ENCODE measurements at regions not wholly inside any gene's neighbourhood (a gene's known extent, or its start where the extent isn't known, plus 50 kb on each side); places are given as distances from the start of the nearest gene placed in this dataset.

DNA sequence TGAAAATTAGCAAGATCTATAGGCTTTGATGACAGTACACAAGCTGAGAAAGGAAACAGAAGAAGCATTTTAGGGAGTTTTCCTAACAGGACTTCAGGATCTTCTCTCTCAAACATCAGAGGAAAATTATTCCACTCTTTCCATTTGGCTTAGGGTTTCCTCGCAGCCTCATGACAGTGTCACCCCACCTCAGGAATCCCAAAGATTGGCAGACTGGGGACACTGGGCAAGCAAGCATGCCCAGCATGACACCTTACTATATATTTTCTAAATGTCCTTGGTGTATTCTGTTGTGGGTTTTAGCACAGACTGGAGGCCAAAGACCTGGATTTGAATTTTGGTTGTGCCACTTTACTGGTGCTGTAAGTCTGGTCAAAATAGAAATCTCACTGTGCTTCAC lies 482.4 kb upstream of the SOX5 start:
- no TSS peak for BruUV-seq (replicated peaks)
- H3K4me3 Mint-ChIP-seq (ENCODE audit: low read depth, unreplicated experiment): no peak overlapping the region
- no peak overlapping the region for H3K27ac Mint-ChIP-seq (ENCODE audit: unreplicated experiment)
- intact Hi-C loops (cut with micrococcal nuclease; ENCODE audit: unreplicated experiment): no loop called here
- no peaks in the 10 kb centered on the region for H3K27me3 Mint-ChIP-seq (ENCODE audit: unreplicated experiment)
- H3K9me3 Mint-ChIP-seq (ENCODE audit: low read depth, unreplicated experiment): peaks cover 2% of the 10 kb centered on the region
- no peak for DNase-seq
- TF ChIP-seq, protein P1, sequence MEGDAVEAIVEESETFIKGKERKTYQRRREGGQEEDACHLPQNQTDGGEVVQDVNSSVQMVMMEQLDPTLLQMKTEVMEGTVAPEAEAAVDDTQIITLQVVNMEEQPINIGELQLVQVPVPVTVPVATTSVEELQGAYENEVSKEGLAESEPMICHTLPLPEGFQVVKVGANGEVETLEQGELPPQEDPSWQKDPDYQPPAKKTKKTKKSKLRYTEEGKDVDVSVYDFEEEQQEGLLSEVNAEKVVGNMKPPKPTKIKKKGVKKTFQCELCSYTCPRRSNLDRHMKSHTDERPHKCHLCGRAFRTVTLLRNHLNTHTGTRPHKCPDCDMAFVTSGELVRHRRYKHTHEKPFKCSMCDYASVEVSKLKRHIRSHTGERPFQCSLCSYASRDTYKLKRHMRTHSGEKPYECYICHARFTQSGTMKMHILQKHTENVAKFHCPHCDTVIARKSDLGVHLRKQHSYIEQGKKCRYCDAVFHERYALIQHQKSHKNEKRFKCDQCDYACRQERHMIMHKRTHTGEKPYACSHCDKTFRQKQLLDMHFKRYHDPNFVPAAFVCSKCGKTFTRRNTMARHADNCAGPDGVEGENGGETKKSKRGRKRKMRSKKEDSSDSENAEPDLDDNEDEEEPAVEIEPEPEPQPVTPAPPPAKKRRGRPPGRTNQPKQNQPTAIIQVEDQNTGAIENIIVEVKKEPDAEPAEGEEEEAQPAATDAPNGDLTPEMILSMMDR (IDR thresholded peaks at IDR 0.05; ENCODE audit: unreplicated experiment): no peak
- CTCF ChIA-PET: no interaction called here
- H3K4me1 Mint-ChIP-seq (ENCODE audit: low read depth, unreplicated experiment): no peaks in the 10 kb centered on the region
- H3K36me3 Mint-ChIP-seq (ENCODE audit: insufficient read depth, unreplicated experiment): no peaks in the 10 kb centered on the region

DNA sequence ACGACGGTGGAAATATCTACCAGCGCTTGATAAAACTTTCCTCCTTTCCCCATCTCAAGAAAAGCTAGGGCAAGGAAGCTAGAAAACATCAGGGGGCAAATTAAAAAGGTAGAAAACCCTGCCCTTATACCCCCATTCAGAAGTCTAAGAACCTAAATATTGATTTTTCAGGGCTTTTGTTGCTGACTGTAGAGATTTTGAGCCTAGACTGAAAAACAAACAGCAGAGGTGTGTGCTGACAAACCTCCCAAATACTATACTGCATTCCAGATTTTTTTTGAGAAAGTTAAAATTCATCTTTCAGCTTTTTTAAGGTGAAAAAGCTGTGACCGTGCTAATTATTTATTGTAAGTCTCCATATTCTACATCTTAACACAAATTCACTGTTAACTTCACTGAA lies 478.3 kb upstream of the SOX5 start:
- H3K27ac Mint-ChIP-seq (ENCODE audit: unreplicated experiment): no peak overlapping the region
- intact Hi-C loops (cut with micrococcal nuclease; ENCODE audit: unreplicated experiment): no loop called here

DNA sequence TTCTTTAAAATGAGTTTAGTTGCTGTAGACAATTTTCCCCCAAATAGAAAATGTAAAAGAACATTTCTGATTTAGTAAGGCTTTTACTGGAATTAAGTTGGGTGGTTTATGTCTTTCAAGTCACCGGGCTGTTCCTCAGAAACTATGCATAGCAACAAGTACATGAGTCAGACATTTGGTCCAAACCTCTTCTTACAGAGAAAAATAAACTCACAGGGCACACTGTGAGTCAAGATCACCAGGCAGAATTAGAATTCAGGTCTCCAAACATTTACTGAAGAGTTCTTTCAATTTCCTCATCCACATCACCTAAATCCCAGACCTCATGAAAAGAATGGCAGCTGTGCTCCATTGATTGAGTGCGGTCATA lies 476.1 kb upstream of the SOX5 start:
- H3K4me1 Mint-ChIP-seq (ENCODE audit: low read depth, unreplicated experiment): no peaks in the 10 kb centered on the region
- TF ChIP-seq, protein P1 (IDR thresholded peaks at IDR 0.05; ENCODE audit: unreplicated experiment): no peak
- no TSS peak for BruUV-seq (replicated peaks)
- H3K27me3 Mint-ChIP-seq (ENCODE audit: unreplicated experiment): no peaks in the 10 kb centered on the region
- CTCF ChIA-PET: no interaction called here
- H3K4me3 Mint-ChIP-seq (ENCODE audit: low read depth, unreplicated experiment): no peak overlapping the region
- H3K27ac Mint-ChIP-seq (ENCODE audit: unreplicated experiment): no peak overlapping the region
- H3K9me3 Mint-ChIP-seq (ENCODE audit: low read depth, unreplicated experiment): no peaks in the 10 kb centered on the region
- intact Hi-C loops (cut with micrococcal nuclease; ENCODE audit: unreplicated experiment): no loop called here
- no peaks in the 10 kb centered on the region for H3K36me3 Mint-ChIP-seq (ENCODE audit: insufficient read depth, unreplicated experiment)
- no peak for DNase-seq

More for the DNA sequence above, 478.3 kb upstream of the SOX5 start:
- no peaks in the 10 kb centered on the region for H3K9me3 Mint-ChIP-seq (ENCODE audit: low read depth, unreplicated experiment)
- CTCF ChIA-PET: no interaction called here
- H3K36me3 Mint-ChIP-seq (ENCODE audit: insufficient read depth, unreplicated experiment): no peaks in the 10 kb centered on the region
- TF ChIP-seq, protein P1 (IDR thresholded peaks at IDR 0.05; ENCODE audit: unreplicated experiment): no peak
- H3K27me3 Mint-ChIP-seq (ENCODE audit: unreplicated experiment): no peaks in the 10 kb centered on the region
- no TSS peak for BruUV-seq (replicated peaks)
- no peaks in the 10 kb centered on the region for H3K4me1 Mint-ChIP-seq (ENCODE audit: low read depth, unreplicated experiment)
- no peak for DNase-seq
- H3K4me3 Mint-ChIP-seq (ENCODE audit: low read depth, unreplicated experiment): no peak overlapping the region

DNA sequence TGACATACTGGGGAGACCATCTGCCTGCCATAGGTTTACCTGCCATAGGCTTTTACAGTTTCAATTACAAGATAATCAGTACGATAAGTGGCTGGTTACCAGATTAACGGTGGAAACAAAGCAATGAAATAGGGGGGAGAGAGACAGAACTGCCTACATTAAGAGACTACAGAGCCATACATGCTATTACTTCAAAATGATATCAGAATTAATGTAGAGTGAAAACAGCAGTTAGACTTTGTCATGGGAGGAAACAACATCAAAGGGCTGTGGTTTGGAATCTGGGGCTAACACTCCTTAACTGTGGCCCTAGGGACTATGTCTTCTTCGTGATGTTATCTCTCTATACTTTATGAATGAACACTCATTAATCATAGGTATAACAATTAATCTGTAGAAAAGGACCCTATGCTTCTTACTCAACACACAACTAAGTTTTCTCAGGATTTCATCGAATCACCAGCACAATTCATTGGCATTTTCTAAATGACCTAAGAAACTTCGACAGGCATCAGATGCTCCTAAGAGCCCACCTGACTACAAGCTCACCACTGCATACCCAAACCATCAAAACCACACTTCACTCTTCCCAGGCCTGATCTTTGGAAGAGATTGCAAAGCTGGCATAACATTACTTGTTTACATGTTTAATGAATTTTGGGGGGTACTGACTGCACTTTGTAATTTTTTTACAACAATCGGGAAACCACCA lies 475.6 kb upstream of the SOX5 start:
- H3K9me3 Mint-ChIP-seq (ENCODE audit: low read depth, unreplicated experiment): no peaks in the 10 kb centered on the region

More for the DNA sequence above, 475.6 kb upstream of the SOX5 start:
- no peak overlapping the region for H3K27ac Mint-ChIP-seq (ENCODE audit: unreplicated experiment)
- no peak for DNase-seq
- H3K4me3 Mint-ChIP-seq (ENCODE audit: low read depth, unreplicated experiment): no peak overlapping the region
- H3K27me3 Mint-ChIP-seq (ENCODE audit: unreplicated experiment): no peaks in the 10 kb centered on the region
- H3K36me3 Mint-ChIP-seq (ENCODE audit: insufficient read depth, unreplicated experiment): no peaks in the 10 kb centered on the region
- intact Hi-C loops (cut with micrococcal nuclease; ENCODE audit: unreplicated experiment): no loop called here
- CTCF ChIA-PET: no interaction called here
- TF ChIP-seq, protein P1 (IDR thresholded peaks at IDR 0.05; ENCODE audit: unreplicated experiment): no peak
- H3K4me1 Mint-ChIP-seq (ENCODE audit: low read depth, unreplicated experiment): no peaks in the 10 kb centered on the region
- no TSS peak for BruUV-seq (replicated peaks)

Measured in Calu3 (cell line).